ENCODE measurements at regions not wholly inside any gene's neighbourhood (a gene's known extent, or its start where the extent isn't known, plus 50 kb on each side); places are given as distances from the start of the nearest gene placed in this dataset.

DNA sequence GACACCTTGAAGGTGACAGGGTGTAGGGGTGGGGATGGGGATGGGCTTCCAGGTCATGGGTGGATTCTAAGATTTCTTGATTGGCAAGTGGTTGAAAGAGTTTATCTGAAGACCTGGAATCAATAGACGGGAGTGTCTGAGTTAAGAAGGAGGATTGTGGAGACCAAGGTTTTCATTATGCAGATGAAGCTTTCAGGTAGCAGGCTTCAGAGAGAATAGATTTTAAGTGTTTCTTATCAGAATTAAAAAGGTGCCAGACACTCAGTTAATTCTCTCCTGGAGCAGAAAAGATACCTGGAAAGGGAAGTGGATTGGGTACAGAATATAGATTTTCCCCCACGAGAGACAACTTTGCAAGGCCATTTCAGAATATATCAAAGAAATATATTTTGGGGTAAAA is 211.7 kb upstream of the PRICKLE1 start:
- TF ChIP-seq, protein P1, sequence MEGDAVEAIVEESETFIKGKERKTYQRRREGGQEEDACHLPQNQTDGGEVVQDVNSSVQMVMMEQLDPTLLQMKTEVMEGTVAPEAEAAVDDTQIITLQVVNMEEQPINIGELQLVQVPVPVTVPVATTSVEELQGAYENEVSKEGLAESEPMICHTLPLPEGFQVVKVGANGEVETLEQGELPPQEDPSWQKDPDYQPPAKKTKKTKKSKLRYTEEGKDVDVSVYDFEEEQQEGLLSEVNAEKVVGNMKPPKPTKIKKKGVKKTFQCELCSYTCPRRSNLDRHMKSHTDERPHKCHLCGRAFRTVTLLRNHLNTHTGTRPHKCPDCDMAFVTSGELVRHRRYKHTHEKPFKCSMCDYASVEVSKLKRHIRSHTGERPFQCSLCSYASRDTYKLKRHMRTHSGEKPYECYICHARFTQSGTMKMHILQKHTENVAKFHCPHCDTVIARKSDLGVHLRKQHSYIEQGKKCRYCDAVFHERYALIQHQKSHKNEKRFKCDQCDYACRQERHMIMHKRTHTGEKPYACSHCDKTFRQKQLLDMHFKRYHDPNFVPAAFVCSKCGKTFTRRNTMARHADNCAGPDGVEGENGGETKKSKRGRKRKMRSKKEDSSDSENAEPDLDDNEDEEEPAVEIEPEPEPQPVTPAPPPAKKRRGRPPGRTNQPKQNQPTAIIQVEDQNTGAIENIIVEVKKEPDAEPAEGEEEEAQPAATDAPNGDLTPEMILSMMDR (IDR thresholded peaks at IDR 0.05): no peak
- no peak for ATAC-seq
- 73 to 79% methylated on average over 2 of the region's 2 CpGs for WGBS, 2 donors
- no peaks in the 10 kb centered on the region for H3K27me3 ChIP-seq
- no peak overlapping the region for H3K27ac ChIP-seq
- no peaks in the 10 kb centered on the region for H3K9me3 ChIP-seq
- FAIRE-seq: no peak
- H3K4me3 ChIP-seq: no peak overlapping the region
- H3K4me1 ChIP-seq: no peaks in the 10 kb centered on the region
- no peak for DNase-seq
- H3K36me3 ChIP-seq: no peaks in the 10 kb centered on the region
- intact Hi-C loops (cut with DNase I): no loop called here

DNA sequence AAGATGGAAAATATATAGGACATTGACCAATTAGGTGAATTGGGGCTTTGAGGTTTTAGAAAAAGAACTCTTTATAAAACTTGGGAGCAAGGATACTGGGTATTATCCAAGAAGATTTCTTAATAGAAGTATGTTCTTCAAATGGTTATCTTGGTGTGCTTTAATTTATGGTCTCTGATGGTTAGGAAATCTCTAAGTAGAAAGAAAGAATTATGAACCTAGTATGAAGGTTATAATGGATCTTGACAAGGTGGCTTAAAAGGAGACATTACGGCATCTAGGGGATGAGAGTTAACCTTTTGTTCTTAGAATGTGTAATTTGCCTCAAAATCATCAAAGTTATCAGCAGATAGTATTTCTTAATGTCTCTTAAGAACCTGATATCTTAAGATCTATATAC is 210.4 kb upstream of the PRICKLE1 start:
- no peak for FAIRE-seq
- intact Hi-C loops (cut with DNase I): no loop called here

DNA sequence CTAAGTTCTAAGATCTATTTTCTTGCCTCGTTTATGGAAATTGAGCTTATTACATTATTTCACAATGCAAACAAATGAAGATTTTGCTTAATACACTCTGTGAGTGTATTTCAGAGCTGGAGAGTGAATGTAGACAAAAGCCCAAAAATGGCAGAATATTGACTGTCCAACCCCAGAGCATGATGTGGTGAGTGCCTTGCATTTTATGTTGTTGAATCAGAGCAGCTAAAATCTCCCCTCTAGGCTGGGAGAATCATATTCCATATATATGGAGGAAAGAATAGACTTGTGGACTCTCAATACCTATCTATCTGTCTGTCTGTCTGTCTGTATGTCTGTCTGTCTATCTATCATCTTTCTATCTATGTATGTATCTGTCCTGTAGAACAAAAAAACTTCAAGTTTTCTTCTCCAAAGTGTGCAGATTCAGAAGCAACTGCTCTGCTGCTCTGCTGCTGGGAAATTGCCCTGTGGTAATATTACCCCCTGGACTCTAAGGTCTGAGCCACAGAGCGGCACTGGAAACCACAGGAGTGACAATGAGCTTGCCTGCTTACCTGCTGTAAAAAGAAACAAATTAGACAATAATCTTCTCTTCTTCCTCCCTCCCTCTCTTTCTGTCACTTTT is 209.4 kb upstream of the PRICKLE1 start:
- TF ChIP-seq, protein P1 (IDR thresholded peaks at IDR 0.05): no peak
- no peak for FAIRE-seq
- Histone ChIP-seq H3K36me3 (no peaks in the 10 kb centered on the region), H3K27ac (no peak overlapping the region), H3K4me1 (no peaks in the 10 kb centered on the region), H3K4me3 (no peak overlapping the region), H3K9me3 (no peaks in the 10 kb centered on the region), H3K27me3 (no peaks in the 10 kb centered on the region)
- intact Hi-C loops (cut with DNase I): no loop called here
- WGBS, 2 donors: 72 to 74% methylated on average over 2 of the region's 2 CpGs
- ATAC-seq: no peak
- DNase-seq: no peak

More for the DNA sequence above, 210.4 kb upstream of the PRICKLE1 start:
- ATAC-seq (no peak), DNase-seq (no peak)
- Histone ChIP-seq H3K27ac (no peak overlapping the region), H3K4me3 (no peak overlapping the region), H3K9me3 (no peaks in the 10 kb centered on the region), H3K4me1 (no peaks in the 10 kb centered on the region), H3K36me3 (no peaks in the 10 kb centered on the region), H3K27me3 (no peaks in the 10 kb centered on the region)
- WGBS, 2 donors: 84 to 91% methylated on average over 1 of the region's 1 CpG
- TF ChIP-seq, protein P1 (IDR thresholded peaks at IDR 0.05): no peak

DNA sequence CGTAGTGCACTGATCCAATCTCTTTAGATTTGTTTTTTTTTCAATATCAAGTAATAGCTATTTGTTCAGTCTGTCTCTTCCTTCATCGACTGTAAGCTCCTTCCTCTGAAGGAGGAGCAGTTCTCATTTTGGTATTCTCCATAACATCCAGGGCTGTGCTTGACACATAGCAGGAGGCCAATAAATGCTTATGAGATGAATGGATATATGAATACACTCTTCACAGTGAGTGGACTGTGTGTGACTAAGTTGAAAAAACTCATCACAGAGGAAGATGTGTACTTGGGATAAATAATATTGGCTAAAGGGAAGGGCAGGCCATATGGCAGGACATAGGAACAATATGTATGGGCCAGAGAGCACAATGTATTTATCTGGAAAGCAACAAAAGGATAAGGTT is 205.3 kb upstream of the PRICKLE1 start:
- 75 to 79% methylated on average over 2 of the region's 2 CpGs for WGBS, 2 donors
- DNase-seq (no peak), ATAC-seq (no peak), FAIRE-seq (no peak)
- H3K9me3 ChIP-seq: no peaks in the 10 kb centered on the region
- intact Hi-C loops (cut with DNase I): no loop called here
- H3K27ac ChIP-seq: no peak overlapping the region
- H3K27me3 ChIP-seq: no peaks in the 10 kb centered on the region
- H3K4me3 ChIP-seq: no peak overlapping the region
- H3K36me3 ChIP-seq: no peaks in the 10 kb centered on the region
- TF ChIP-seq, protein P1 (IDR thresholded peaks at IDR 0.05): no peak
- peaks cover 5 to 17% (median 16%) of the 10 kb centered on the region in 3 donors for H3K4me1 ChIP-seq

DNA sequence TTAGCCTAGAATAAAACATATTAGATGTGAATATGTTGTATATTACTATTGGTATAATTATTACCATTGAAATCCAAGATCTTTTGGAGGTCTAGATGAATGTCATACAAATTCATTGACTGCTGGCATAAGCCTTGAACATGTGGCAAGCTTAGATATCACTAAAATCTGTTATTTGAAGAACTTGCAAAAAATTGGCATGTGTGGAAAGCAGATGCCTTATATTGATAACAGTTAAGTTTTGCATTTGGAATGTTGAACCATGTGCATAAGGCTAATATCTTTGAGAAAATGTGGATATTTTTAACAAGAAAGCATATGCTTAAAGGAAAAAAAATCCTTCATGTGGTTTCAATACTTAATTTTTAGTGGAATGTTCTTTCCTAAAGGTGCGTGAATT is 203.6 kb upstream of the PRICKLE1 start:
- Histone ChIP-seq H3K4me3 (no peak overlapping the region), H3K27ac (no peak overlapping the region), H3K9me3 (no peaks in the 10 kb centered on the region), H3K4me1 (peaks cover 5 to 17% (median 16%) of the 10 kb centered on the region in 3 donors), H3K36me3 (no peaks in the 10 kb centered on the region), H3K27me3 (no peaks in the 10 kb centered on the region)
- ATAC-seq (no peak), FAIRE-seq (no peak), DNase-seq (no peak)
- intact Hi-C loops (cut with DNase I): no loop called here
- TF ChIP-seq, protein P1 (IDR thresholded peaks at IDR 0.05): no peak
- 95 to 98% methylated on average over 1 of the region's 1 CpG for WGBS, 2 donors
